ENCODE measurements at regions not wholly inside any gene's neighbourhood (a gene's known extent, or its start where the extent isn't known, plus 50 kb on each side); places are given as distances from the start of the nearest gene placed in this dataset.
"Not testable (repeated sequence)": the region's sequence is repeated elsewhere in the genome, so short reads cannot be mapped to it uniquely, and the experiment has no call there.

- Histone ChIP-seq H3K27me3 (ENCODE audit: control insufficient read depth in 1 of 2, insufficient read depth in 2 of 2, low read length in 2 of 2) (peaks cover 0 to 11% of the 10 kb centered on the region in 2 experiments; a peak in 3 of 5 replicates), H3K4me1 (ENCODE audit: insufficient read depth, low read length) (no peaks in the 10 kb centered on the region), H3K4me2 (ENCODE audit: low read depth, low read length) (no peak overlapping the region), H3K36me3 (replicated peaks in 1 of 2; ENCODE audit: control insufficient read depth in 1 of 2, insufficient read depth in 2 of 2, low read length in 2 of 2) (no peaks in the 10 kb centered on the region), H3K4me3 (replicated peaks in 1 of 3; ENCODE audit: insufficient read depth in 1 of 3, low read depth in 2 of 3, low read length in 3 of 3) (no peak overlapping the region), H2AFZ (ENCODE audit: low read length) (no peak overlapping the region), H4K20me1 (ENCODE audit: insufficient read depth, low read length) (no peaks in the 10 kb centered on the region), H3K9ac (ENCODE audit: insufficient read depth, low read depth, low read length) (no peak overlapping the region), H3K9me3 (ENCODE audit: low read length) (no peaks in the 10 kb centered on the region), H3K27ac (ENCODE audit: extremely low read length, insufficient read depth, low read length) (no peak overlapping the region), H3K79me2 (ENCODE audit: insufficient read depth, low read length) (no peaks in the 10 kb centered on the region)
- WGBS (ENCODE audit: low lambda C conversion rate) = 14% methylated on average over 6 of the region's 11 CpGs
- ChIA-PET CTCF (ENCODE audit: low intra/inter-chr PET ratio, low total read pairs) (interaction anchor here (0.7 to 1.8 kb wide), 2 partner anchors 17 to 29 kb away, joined by 3 to 5 read pairs; no protein-coding TSS in a partner anchor), POLR2A (no interaction called here)
- in situ Hi-C loops (cut with HindIII; ENCODE audit: extremely low pct_ligation_motif_present, low pct_unique_long_range_greater_than_20kb) = no loop called here
- no peak for TF ChIP-seq ZNF776 (CRISPR knock-in tag; IDR thresholded peaks at IDR 0.05)
- 0 out of 2 replicates have a peak, but pooled peaks have one; percentile 26 for TF ChIP-seq RAD21 (CRISPR knock-in tag; IDR thresholded peaks at IDR 0.05)
- peak; percentile 58 for TF ChIP-seq STAG1 (CRISPR knock-in tag; IDR thresholded peaks at IDR 0.05)
- no peak for TF ChIP-seq MTA3 (CRISPR knock-in tag; IDR thresholded peaks at IDR 0.05)
- TF ChIP-seq SMC3 (IDR thresholded peaks at IDR 0.05; ENCODE audit: low read length) = peak; percentile 49; the same call in 1 of the 2 replicates
- peak; percentile 32; the same call in 1 of the 2 replicates for TF ChIP-seq ZNF263 (CRISPR knock-in tag; IDR thresholded peaks at IDR 0.05)
- TF ChIP-seq CTCF (CRISPR knock-in tag; IDR thresholded peaks at IDR 0.05) = peak; percentile 72
- no peak for TF ChIP-seq NFIB (CRISPR knock-in tag; IDR thresholded peaks at IDR 0.05; ENCODE audit: borderline replicate concordance)
- TF ChIP-seq ZNF615 (CRISPR knock-in tag; IDR thresholded peaks at IDR 0.05; ENCODE audit: borderline replicate concordance) = no peak
- intact Hi-C loops (cut with micrococcal nuclease; ENCODE audit: unreplicated experiment) = loop anchor here (1.0 kb wide), 1 partner anchor 17 kb away; no protein-coding TSS in a partner anchor
- no TSS peak for BruUV-seq (replicated peaks)
- ATAC-seq = peak; percentile 73
- no peak for FAIRE-seq
- DNase-seq (ENCODE audit: low spot score) = no peak
Measured at GRCh38 chr22:22380098-22381030, 128.2 kb downstream of the ZNF280B start.

- H3K9ac ChIP-seq (ENCODE audit: insufficient read depth, low read depth, low read length); H3K4me2 ChIP-seq (ENCODE audit: low read depth, low read length); H3K4me3 ChIP-seq (replicated peaks in 1 of 3; ENCODE audit: insufficient read depth in 1 of 3, low read depth in 2 of 3, low read length in 3 of 3); BruUV-seq (replicated peaks); H4K20me1 ChIP-seq (ENCODE audit: insufficient read depth, low read length); DNase-seq (ENCODE audit: low spot score); H3K9me3 ChIP-seq (ENCODE audit: low read length); H3K4me1 ChIP-seq (ENCODE audit: insufficient read depth, low read length); POLR2A ChIA-PET; intact Hi-C loops (cut with micrococcal nuclease; ENCODE audit: unreplicated experiment); H3K27me3 ChIP-seq (ENCODE audit: control insufficient read depth in 1 of 2, insufficient read depth in 2 of 2, low read length in 2 of 2); H3K27ac ChIP-seq (ENCODE audit: extremely low read length, insufficient read depth, low read length); H3K36me3 ChIP-seq (replicated peaks in 1 of 2; ENCODE audit: control insufficient read depth in 1 of 2, insufficient read depth in 2 of 2, low read length in 2 of 2); FAIRE-seq; ATAC-seq; H2AFZ ChIP-seq (ENCODE audit: low read length); H3K79me2 ChIP-seq (ENCODE audit: insufficient read depth, low read length); in situ Hi-C loops (cut with HindIII; ENCODE audit: extremely low pct_ligation_motif_present, low pct_unique_long_range_greater_than_20kb): not testable (repeated sequence)
- CTCF ChIA-PET (ENCODE audit: low intra/inter-chr PET ratio, low total read pairs) = interaction anchor here (1.8 kb wide), 1 partner anchor 28 kb away, joined by 5 read pairs; no protein-coding TSS in a partner anchor
- WGBS (ENCODE audit: low lambda C conversion rate) = 11% methylated on average over 2 of the region's 2 CpGs
Measured at GRCh38 chr22:22381292-22381691, 127.2 kb downstream of the ZNF280B start.

Data from HepG2 (cell line).